Activated T-helper 1 cell treated with anti-CD3 and anti-CD28 coated beads, Interleukin-12 subunit alpha, Interleukin-12 subunit beta, Interleukin-2, Interleukin-4 antibody, amounts not matched to agents 30 ng/mL and 10 ng/mL and 1 ng/mL, durations not matched to agents 14 hours and 24 hours and 36 hours (primary cell): ENCODE measurements at regions not wholly inside any gene's neighbourhood (a gene's known extent, or its start where the extent isn't known, plus 50 kb on each side); places are given as distances from the start of the nearest gene placed in this dataset.

Source experiments
- DNase-seq: peaks from one replicate; pipeline ENCODE4 v3.0.0; 2021; ENCODE audit warnings: low spot score
- H3K27ac Mint-ChIP-seq: one replicate; pipeline ENCODE4 v1.8.0; 2021; ENCODE audit warnings: mild to moderate bottlenecking, mixed read lengths
- H3K27me3 Mint-ChIP-seq: one replicate; pipeline ENCODE4 v1.8.0; 2022; ENCODE audit warnings: mild to moderate bottlenecking, moderate library complexity, mixed read lengths; ENCODE audit not compliant: insufficient read depth
- H3K36me3 Mint-ChIP-seq: one replicate; pipeline ENCODE4 v1.8.0; 2021; ENCODE audit warnings: low read depth, mixed read lengths
- H3K4me1 Mint-ChIP-seq: one replicate; pipeline ENCODE4 v1.8.0; 2021; ENCODE audit warnings: low read depth, mixed read lengths
- H3K4me3 Mint-ChIP-seq: one replicate; pipeline ENCODE4 v1.8.0; 2021; ENCODE audit warnings: mild to moderate bottlenecking, moderate library complexity, mixed read lengths
- H3K9me3 Mint-ChIP-seq: one replicate; pipeline ENCODE4 v1.8.0; 2021; ENCODE audit warnings: mixed read lengths
- intact Hi-C: fragments of 100-400 bp; cut with micrococcal nuclease; formaldehyde crosslinking; loops from one replicate; pipeline ENCODE4 v1.15.1; 2024

GRCh38 chr19:29320086-29320485 is 107.1 kb upstream of the UQCRFS1 start:
- DNase-seq = no peak
- Mint-ChIP-seq H3K4me3 (no peak overlapping the region), H3K27ac (no peak overlapping the region), H3K9me3 (no peaks in the 10 kb centered on the region), H3K4me1 (no peaks in the 10 kb centered on the region), H3K27me3 (peaks cover 3% of the 10 kb centered on the region), H3K36me3 (no peaks in the 10 kb centered on the region)
- intact Hi-C loops = no loop called here

GRCh38 chr19:29320618-29321017 is 107.7 kb upstream of the UQCRFS1 start:
- Mint-ChIP-seq H3K4me3 (no peak overlapping the region), H3K36me3 (no peaks in the 10 kb centered on the region), H3K27ac (no peak overlapping the region), H3K4me1 (no peaks in the 10 kb centered on the region), H3K27me3 (peaks cover 3% of the 10 kb centered on the region), H3K9me3 (no peaks in the 10 kb centered on the region)
- intact Hi-C loops = no loop called here
- DNase-seq = no peak

GRCh38 chr19:29321116-29321515 is 108.2 kb upstream of the UQCRFS1 start:
- intact Hi-C loops = no loop called here

DNA sequence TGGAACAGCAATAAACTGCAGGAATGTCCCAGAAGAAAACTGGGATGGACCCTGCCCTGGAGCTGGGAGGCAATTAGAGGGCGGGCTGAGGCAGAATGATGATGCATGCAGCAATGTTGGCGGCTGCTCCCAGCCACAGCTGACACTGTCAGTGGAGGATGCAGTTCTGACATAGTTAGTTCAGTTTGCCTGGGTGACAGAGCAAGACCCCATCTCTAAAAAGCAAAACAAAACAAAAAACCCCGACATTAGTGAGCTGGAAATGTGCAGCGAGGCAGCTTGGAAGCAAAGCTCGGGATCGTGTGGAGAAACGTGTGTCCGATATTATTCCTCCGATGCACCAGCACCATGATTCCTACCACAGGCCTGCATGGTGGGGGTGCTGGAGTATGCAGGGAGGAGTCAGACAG is 110.1 kb upstream of the UQCRFS1 start:
- intact Hi-C loops = no loop called here
- Mint-ChIP-seq H3K4me1 (no peaks in the 10 kb centered on the region), H3K4me3 (no peak overlapping the region), H3K9me3 (no peaks in the 10 kb centered on the region), H3K36me3 (no peaks in the 10 kb centered on the region), H3K27me3 (peaks cover 3% of the 10 kb centered on the region), H3K27ac (no peak overlapping the region)
- DNase-seq = no peak

More at GRCh38 chr19:29321116-29321515, 108.2 kb upstream of the UQCRFS1 start:
- no peaks in the 10 kb centered on the region for H3K9me3 Mint-ChIP-seq
- no peak overlapping the region for H3K4me3 Mint-ChIP-seq
- no peak overlapping the region for H3K27ac Mint-ChIP-seq
- no peaks in the 10 kb centered on the region for H3K4me1 Mint-ChIP-seq
- peaks cover 3% of the 10 kb centered on the region for H3K27me3 Mint-ChIP-seq
- DNase-seq = no peak
- no peaks in the 10 kb centered on the region for H3K36me3 Mint-ChIP-seq

DNA sequence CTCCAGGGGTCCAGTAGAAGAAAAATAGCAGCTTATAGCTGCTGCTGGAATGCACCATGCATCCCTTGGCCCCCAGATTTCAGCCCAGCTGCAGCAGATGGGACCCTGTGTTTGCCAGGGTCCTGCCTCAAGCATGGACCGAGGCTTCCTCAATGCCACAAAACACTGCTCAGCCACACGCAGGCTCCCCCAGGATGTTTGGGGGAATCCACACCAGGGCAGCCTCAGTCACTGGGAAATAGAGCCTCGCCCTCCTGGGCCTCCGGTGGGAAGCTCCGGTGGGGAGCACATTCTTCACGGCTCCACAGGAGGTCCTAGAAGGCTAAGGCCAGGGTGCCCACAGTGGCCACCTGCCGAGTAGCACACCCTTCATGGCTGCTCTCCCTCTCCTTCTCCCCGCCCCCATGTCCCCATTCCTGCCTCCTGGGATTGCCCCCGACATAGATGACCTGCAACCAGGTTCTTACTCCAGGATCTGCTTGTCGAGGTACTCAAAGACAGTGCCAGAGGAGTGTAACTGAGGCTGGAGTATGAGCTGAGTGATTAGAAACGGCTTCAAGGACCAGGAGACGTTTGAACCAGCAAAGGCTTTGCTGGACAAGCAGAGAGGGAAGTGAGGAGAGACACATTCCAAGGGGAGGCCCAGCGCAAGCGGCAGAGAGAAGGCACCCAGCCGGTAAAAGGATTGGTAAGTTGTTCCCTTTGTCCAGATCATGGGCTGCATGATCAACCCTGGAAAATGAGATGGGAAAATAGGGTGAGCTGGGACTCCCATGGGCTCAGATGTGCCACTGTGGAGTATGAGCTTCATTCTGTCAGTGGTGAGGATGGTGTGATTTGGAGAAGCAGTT is 110.7 kb upstream of the UQCRFS1 start:
- Mint-ChIP-seq H3K27me3 (peaks cover 3% of the 10 kb centered on the region), H3K36me3 (no peaks in the 10 kb centered on the region), H3K4me1 (no peaks in the 10 kb centered on the region), H3K9me3 (no peaks in the 10 kb centered on the region), H3K4me3 (no peak overlapping the region), H3K27ac (no peak overlapping the region)
- intact Hi-C loops = no loop called here
- DNase-seq = no peak

DNA sequence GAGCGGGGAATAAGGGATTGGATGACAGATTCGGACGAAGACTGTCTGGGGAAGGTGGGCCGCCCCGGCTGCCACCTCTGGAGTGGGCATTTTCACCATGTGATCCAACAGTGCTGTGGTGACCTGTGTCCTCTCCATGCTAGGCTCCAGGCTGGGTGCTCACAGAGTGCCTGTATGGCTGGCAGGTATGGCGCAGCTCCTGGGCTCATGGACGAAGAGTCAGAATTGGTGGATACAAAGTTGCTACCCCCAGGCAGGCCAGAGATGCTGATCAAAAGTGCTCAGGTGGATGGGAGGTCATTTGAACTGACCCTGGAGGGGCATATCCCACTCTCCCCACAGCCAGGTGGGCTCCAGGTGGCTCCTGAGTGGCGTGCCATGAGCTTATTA is 111.3 kb upstream of the UQCRFS1 start:
- H3K4me1 Mint-ChIP-seq = no peaks in the 10 kb centered on the region

GRCh38 chr19:29324717-29325116 is 111.8 kb upstream of the UQCRFS1 start:
- no peaks in the 10 kb centered on the region for H3K9me3 Mint-ChIP-seq
- no peaks in the 10 kb centered on the region for H3K36me3 Mint-ChIP-seq
- no peak for DNase-seq
- no peak overlapping the region for H3K27ac Mint-ChIP-seq
- no peaks in the 10 kb centered on the region for H3K4me1 Mint-ChIP-seq
- H3K27me3 Mint-ChIP-seq = peaks cover 3% of the 10 kb centered on the region
- intact Hi-C loops = no loop called here
- no peak overlapping the region for H3K4me3 Mint-ChIP-seq

More for the DNA sequence above, 111.3 kb upstream of the UQCRFS1 start:
- no peak for DNase-seq
- H3K27ac Mint-ChIP-seq = no peak overlapping the region
- no peaks in the 10 kb centered on the region for H3K36me3 Mint-ChIP-seq
- intact Hi-C loops = no loop called here
- no peak overlapping the region for H3K4me3 Mint-ChIP-seq
- peaks cover 3% of the 10 kb centered on the region for H3K27me3 Mint-ChIP-seq
- no peaks in the 10 kb centered on the region for H3K9me3 Mint-ChIP-seq

DNA sequence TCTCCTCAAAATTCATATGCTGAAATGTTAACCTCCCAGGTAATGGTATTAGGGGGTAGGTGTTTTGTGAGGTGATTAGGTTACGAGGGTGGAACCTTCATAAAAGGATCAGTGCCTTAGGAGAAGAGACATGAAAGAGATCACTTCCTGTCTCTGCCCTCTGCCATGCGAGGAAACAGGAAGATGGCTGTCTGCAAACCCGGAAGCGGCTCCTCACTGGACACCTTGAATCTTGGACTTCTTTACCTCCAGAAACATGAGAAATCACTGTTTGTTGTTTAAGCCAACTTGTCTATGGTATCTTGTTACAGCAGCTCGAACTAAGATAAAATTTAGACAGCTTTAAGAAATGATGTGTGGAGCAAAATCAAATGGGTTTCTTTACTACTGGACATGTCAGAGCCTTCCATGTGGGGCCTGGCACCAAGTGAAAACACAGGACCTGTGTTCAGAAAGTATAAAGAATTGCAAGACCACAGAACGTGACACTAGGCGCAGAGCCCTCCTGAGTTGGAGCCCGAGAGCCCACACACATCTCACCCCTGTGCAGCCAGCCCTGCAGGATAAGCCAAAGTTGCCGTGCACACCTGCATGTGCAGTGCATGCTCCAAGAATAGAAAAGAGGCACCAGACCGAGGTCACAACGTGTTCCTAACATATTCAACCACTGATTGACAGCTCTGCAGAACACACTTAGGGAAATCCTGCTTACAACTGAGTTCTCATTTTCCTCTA is 112.5 kb upstream of the UQCRFS1 start:
- no peaks in the 10 kb centered on the region for H3K9me3 Mint-ChIP-seq

DNA sequence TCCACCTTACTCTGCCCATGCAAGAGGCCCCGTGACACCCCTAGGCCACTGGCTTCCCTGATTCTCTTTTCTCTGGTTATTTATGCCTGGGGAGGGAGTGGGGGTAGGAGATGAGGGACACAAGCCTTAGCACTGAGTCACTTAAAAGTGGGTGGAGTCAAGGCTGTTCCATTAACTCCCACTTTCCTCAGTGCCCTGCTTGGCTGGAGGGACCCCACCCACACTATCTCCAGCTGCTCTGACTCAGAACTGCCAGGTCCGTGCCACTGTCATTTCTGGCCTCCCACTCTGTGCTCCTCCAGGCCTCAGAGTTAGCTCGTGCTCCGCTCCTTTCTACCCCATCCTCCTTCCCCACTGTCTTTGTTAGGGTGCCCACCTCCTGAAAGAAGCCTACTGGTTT is 113.4 kb upstream of the UQCRFS1 start:
- Mint-ChIP-seq H3K9me3 (peaks cover 5% of the 10 kb centered on the region), H3K4me1 (no peaks in the 10 kb centered on the region), H3K27me3 (no peaks in the 10 kb centered on the region), H3K36me3 (no peaks in the 10 kb centered on the region), H3K4me3 (no peak overlapping the region), H3K27ac (no peak overlapping the region)
- intact Hi-C loops = no loop called here
- DNase-seq = no peak

More for the DNA sequence above, 112.5 kb upstream of the UQCRFS1 start:
- Mint-ChIP-seq H3K4me1 (no peaks in the 10 kb centered on the region), H3K27me3 (peaks cover 3% of the 10 kb centered on the region), H3K4me3 (no peak overlapping the region), H3K36me3 (no peaks in the 10 kb centered on the region), H3K27ac (no peak overlapping the region)
- DNase-seq = no peak
- intact Hi-C loops = no loop called here

DNA sequence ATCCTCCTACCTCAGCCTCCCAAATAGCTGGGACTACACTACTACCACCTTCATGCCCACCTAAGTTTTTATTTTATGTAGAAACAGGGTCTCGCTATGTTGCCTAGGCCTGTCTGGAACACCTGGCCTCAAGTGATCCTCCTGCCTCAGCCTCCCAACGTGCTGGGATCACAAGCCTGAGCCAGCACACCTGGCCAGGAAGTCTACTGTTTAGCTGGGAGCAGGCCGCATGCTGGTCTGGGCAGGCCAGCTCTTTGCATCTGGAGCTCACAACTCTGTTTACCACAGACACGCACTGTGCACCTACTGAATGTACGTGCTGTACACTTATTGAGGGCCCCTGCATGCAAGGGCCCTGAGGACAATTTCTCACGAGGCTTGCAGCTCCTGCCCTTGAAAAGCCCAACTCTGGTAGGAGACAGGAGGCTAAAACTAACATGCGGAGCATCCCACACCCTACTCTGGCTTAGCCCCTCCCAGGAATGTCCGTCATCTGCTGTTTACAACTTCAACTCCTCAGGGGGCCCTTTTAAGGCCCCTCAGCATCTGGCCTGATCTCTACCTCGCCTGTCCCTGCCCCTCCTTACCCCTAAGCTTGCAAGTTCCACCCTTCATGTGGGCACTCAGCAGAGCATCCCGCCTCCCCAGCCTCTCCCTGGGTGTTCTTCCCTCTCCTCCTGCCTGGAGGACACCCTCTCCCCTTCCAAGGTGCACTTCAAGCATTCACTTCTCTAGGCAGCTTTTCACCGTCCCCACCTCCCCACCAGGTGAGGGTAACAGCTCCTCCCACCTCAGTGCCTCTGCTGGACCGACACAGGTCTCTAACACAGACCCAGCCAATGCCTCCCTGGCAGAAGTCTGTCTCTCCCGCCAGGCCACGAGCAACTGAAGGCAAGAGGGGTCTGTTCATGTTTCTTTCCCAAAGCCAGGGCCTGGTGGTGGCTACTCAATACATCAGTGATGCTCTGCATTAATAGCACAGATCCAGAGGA is 114.2 kb upstream of the UQCRFS1 start:
- Mint-ChIP-seq H3K27ac (no peak overlapping the region), H3K9me3 (peaks cover 5% of the 10 kb centered on the region), H3K4me3 (no peak overlapping the region), H3K36me3 (no peaks in the 10 kb centered on the region), H3K4me1 (no peaks in the 10 kb centered on the region), H3K27me3 (no peaks in the 10 kb centered on the region)
- intact Hi-C loops = no loop called here
- no peak for DNase-seq

- no peak overlapping the region for H3K27ac Mint-ChIP-seq
- H3K4me3 Mint-ChIP-seq = no peak overlapping the region
- H3K9me3 Mint-ChIP-seq = peaks cover 5% of the 10 kb centered on the region
- no peaks in the 10 kb centered on the region for H3K27me3 Mint-ChIP-seq
- intact Hi-C loops = no loop called here
- H3K4me1 Mint-ChIP-seq = no peaks in the 10 kb centered on the region
- no peak for DNase-seq
- H3K36me3 Mint-ChIP-seq = no peaks in the 10 kb centered on the region
These were observed 115.6 kb upstream of the UQCRFS1 start for GRCh38 chr19:29328586-29328985.

- DNase-seq = no peak
These were observed 116.6 kb upstream of the UQCRFS1 start for GRCh38 chr19:29329460-29330134.

More at GRCh38 chr19:29329460-29330134, 116.6 kb upstream of the UQCRFS1 start:
- Mint-ChIP-seq H3K9me3 (peaks cover 5% of the 10 kb centered on the region), H3K4me3 (no peak overlapping the region), H3K27me3 (no peaks in the 10 kb centered on the region), H3K27ac (no peak overlapping the region), H3K4me1 (no peaks in the 10 kb centered on the region), H3K36me3 (no peaks in the 10 kb centered on the region)
- intact Hi-C loops = no loop called here
